GM13977 (cell line): ENCODE measurements at regions not wholly inside any gene's neighbourhood (a gene's known extent, or its start where the extent isn't known, plus 50 kb on each side); places are given as distances from the start of the nearest gene placed in this dataset.

ENCODE experiments used
- DNase-seq: peaks from one replicate; pipeline ENCODE4 v3.0.0; 2012; ENCODE audit warnings: low spot score
- in situ Hi-C: fragments of 300-500 bp; cut with MboI; formaldehyde crosslinking; loops from one replicate; pipeline ENCODE4 v1.12.0; 2022; ENCODE audit warnings: low sequenced_read_pairs, low pct_unique_long_range_greater_than_20kb, mixed read lengths, inconsistent platforms; ENCODE audit not compliant: unreplicated experiment
- TF ChIP-seq, protein P1 (sequence below): IDR thresholded peaks from 2 replicates; pipeline ENCODE4 v1.5.1; 2012; ENCODE audit warnings: mild to moderate bottlenecking, control low read depth; ENCODE audit not compliant: insufficient read depth; ENCODE audit errors: extremely low read depth, missing control alignments

DNA sequence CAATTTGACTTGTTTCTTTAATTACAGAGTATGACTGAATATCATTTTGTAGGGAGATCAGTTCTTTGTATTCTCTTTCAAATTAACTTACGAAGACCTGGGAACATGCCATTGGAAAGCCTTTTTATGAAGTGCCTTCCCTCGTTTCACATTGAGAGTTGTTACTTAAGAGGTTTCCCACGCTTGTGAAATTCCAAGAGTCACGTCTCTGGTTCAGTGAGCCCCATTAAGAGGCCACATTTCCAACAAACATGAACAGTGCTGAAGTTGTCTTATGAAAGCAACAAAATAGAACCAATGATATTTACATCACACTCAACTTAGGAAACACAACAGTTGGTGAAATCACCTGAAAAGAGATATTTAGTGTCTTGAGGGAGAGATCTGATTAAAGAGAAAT is 334.1 kb downstream of the TOX3 start:
- in situ Hi-C loops: no loop called here
- no peak for DNase-seq
- TF ChIP-seq, protein P1, sequence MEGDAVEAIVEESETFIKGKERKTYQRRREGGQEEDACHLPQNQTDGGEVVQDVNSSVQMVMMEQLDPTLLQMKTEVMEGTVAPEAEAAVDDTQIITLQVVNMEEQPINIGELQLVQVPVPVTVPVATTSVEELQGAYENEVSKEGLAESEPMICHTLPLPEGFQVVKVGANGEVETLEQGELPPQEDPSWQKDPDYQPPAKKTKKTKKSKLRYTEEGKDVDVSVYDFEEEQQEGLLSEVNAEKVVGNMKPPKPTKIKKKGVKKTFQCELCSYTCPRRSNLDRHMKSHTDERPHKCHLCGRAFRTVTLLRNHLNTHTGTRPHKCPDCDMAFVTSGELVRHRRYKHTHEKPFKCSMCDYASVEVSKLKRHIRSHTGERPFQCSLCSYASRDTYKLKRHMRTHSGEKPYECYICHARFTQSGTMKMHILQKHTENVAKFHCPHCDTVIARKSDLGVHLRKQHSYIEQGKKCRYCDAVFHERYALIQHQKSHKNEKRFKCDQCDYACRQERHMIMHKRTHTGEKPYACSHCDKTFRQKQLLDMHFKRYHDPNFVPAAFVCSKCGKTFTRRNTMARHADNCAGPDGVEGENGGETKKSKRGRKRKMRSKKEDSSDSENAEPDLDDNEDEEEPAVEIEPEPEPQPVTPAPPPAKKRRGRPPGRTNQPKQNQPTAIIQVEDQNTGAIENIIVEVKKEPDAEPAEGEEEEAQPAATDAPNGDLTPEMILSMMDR: no peak

- TF ChIP-seq, protein P1: no peak
- no peak for DNase-seq
- in situ Hi-C loops: no loop called here
These were observed 337.7 kb downstream of the TOX3 start for GRCh38 chr16:52209227-52209626.

DNA sequence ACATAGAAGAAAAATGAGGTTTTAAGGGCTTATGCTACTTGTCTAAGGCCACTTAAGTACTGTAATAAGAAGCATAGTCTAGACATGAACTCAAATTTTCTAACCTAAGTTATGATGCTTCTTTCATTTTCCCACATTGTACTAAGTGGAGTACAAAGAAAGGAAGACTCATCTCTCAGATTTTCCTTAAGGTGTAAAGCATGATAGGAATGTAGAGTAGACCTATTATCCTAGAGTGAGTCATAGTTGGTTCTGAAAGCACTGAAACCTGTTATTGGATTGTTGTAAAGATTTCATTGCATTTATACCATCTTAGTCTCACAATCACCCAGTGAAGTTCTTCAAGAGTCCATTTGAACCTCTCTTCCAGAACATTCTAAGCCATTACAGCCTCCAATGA is 343.8 kb downstream of the TOX3 start:
- DNase-seq: no peak
- in situ Hi-C loops: no loop called here
- TF ChIP-seq, protein P1: no peak

- TF ChIP-seq, protein P1: no peak
- in situ Hi-C loops: no loop called here
These were observed 353.5 kb downstream of the TOX3 start for GRCh38 chr16:52193441-52193840.

DNA sequence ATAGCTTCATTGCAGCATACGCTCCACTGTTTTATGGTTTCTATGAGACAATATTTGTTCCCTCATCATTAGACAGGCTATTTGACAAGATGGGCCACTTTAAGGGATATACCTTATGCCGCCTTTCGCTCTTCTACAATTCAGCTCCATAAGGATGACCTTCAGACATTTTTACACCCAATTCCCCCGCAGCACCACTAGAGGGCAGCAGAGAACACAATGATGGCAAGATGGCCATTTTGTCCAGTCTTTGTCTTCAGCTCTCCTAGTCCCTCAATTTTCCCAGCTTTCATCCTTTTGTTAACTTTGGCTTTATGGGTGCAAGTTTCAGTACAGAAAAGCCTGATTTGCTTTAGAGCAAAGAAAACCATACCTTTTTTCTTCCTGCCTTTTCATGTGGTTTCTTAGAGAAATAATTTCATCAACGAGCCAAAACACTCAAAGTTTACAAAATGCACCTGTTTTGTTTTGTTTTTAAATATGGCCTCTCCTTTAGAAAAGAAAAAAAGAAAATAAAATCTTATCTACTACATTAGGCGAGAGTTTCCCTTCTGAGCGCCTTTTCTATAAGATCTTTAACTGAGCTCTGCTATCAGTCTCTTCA is 355.3 kb downstream of the TOX3 start:
- in situ Hi-C loops: no loop called here

More at GRCh38 chr16:52193441-52193840, 353.5 kb downstream of the TOX3 start:
- no peak for DNase-seq

GRCh38 chr16:52184336-52184735 is 362.6 kb downstream of the TOX3 start:
- TF ChIP-seq, protein P1: no peak
- in situ Hi-C loops: no loop called here
- no peak for DNase-seq

More for the DNA sequence above, 355.3 kb downstream of the TOX3 start:
- DNase-seq: peak; percentile 36
- TF ChIP-seq, protein P1: peak; percentile 87
